ENCODE measurements at regions not wholly inside any gene's neighbourhood (a gene's known extent, or its start where the extent isn't known, plus 50 kb on each side); places are given as distances from the start of the nearest gene placed in this dataset.

- H3K4me3 ChIP-seq (ENCODE audit: low read depth in 1 of 2, low read length in 2 of 2): no peak overlapping the region
- H3K4me1 ChIP-seq (ENCODE audit: control insufficient read depth in 1 of 2, insufficient read depth in 2 of 2, low read length in 2 of 2): no peaks in the 10 kb centered on the region
- no peaks in the 10 kb centered on the region for H3K36me3 ChIP-seq (ENCODE audit: control insufficient read depth in 1 of 2, insufficient read depth in 2 of 2, low read length in 2 of 2)
- H3K27me3 ChIP-seq (ENCODE audit: low read depth, low read length): no peaks in the 10 kb centered on the region
- no peak overlapping the region for H3K27ac ChIP-seq (ENCODE audit: low read length)
- no peaks in the 10 kb centered on the region for H3K9me3 ChIP-seq (ENCODE audit: control insufficient read depth in 1 of 2, low read length in 2 of 2)
Measured at GRCh38 chr6:93954584-93954983, 535.2 kb upstream of the EPHA7 start.

- H3K9me3 ChIP-seq (ENCODE audit: control insufficient read depth in 1 of 2, low read length in 2 of 2): no peaks in the 10 kb centered on the region
- no peaks in the 10 kb centered on the region for H3K36me3 ChIP-seq (ENCODE audit: control insufficient read depth in 1 of 2, insufficient read depth in 2 of 2, low read length in 2 of 2)
- H3K27me3 ChIP-seq (ENCODE audit: low read depth, low read length): no peaks in the 10 kb centered on the region
- H3K4me1 ChIP-seq (ENCODE audit: control insufficient read depth in 1 of 2, insufficient read depth in 2 of 2, low read length in 2 of 2): no peaks in the 10 kb centered on the region
- no peak overlapping the region for H3K27ac ChIP-seq (ENCODE audit: low read length)
- no peak overlapping the region for H3K4me3 ChIP-seq (ENCODE audit: low read depth in 1 of 2, low read length in 2 of 2)
Measured at GRCh38 chr6:93943661-93944060, 524.3 kb upstream of the EPHA7 start.

- no peaks in the 10 kb centered on the region for H3K27me3 ChIP-seq (ENCODE audit: low read depth, low read length)
- no peak overlapping the region for H3K27ac ChIP-seq (ENCODE audit: low read length)
- H3K4me1 ChIP-seq (ENCODE audit: control insufficient read depth in 1 of 2, insufficient read depth in 2 of 2, low read length in 2 of 2): no peaks in the 10 kb centered on the region
- no peak overlapping the region for H3K4me3 ChIP-seq (ENCODE audit: low read depth in 1 of 2, low read length in 2 of 2)
- H3K9me3 ChIP-seq (ENCODE audit: control insufficient read depth in 1 of 2, low read length in 2 of 2): no peaks in the 10 kb centered on the region
- H3K36me3 ChIP-seq (ENCODE audit: control insufficient read depth in 1 of 2, insufficient read depth in 2 of 2, low read length in 2 of 2): no peaks in the 10 kb centered on the region
Measured at GRCh38 chr6:93940381-93940780, 521.0 kb upstream of the EPHA7 start.

- no peaks in the 10 kb centered on the region for H3K9me3 ChIP-seq (ENCODE audit: control insufficient read depth in 1 of 2, low read length in 2 of 2)
- H3K27me3 ChIP-seq (ENCODE audit: low read depth, low read length): no peaks in the 10 kb centered on the region
- H3K27ac ChIP-seq (ENCODE audit: low read length): no peak overlapping the region
- no peaks in the 10 kb centered on the region for H3K36me3 ChIP-seq (ENCODE audit: control insufficient read depth in 1 of 2, insufficient read depth in 2 of 2, low read length in 2 of 2)
- no peaks in the 10 kb centered on the region for H3K4me1 ChIP-seq (ENCODE audit: control insufficient read depth in 1 of 2, insufficient read depth in 2 of 2, low read length in 2 of 2)
- H3K4me3 ChIP-seq (ENCODE audit: low read depth in 1 of 2, low read length in 2 of 2): no peak overlapping the region
Measured at GRCh38 chr6:93932175-93932574, 512.8 kb upstream of the EPHA7 start.

GRCh38 chr6:93927731-93928130 is 508.4 kb upstream of the EPHA7 start:
- H3K27ac ChIP-seq (ENCODE audit: low read length): no peak overlapping the region
- no peaks in the 10 kb centered on the region for H3K36me3 ChIP-seq (ENCODE audit: control insufficient read depth in 1 of 2, insufficient read depth in 2 of 2, low read length in 2 of 2)
- no peaks in the 10 kb centered on the region for H3K4me1 ChIP-seq (ENCODE audit: control insufficient read depth in 1 of 2, insufficient read depth in 2 of 2, low read length in 2 of 2)
- peak overlapping the region in 1 of 2 donors; percentile 2 for H3K4me3 ChIP-seq (ENCODE audit: low read depth in 1 of 2, low read length in 2 of 2)
- H3K9me3 ChIP-seq (ENCODE audit: control insufficient read depth in 1 of 2, low read length in 2 of 2): no peaks in the 10 kb centered on the region
- H3K27me3 ChIP-seq (ENCODE audit: low read depth, low read length): no peaks in the 10 kb centered on the region

GRCh38 chr6:93919365-93919764 is 500.0 kb upstream of the EPHA7 start:
- Histone ChIP-seq H3K27ac (ENCODE audit: low read length) (no peak overlapping the region), H3K4me3 (ENCODE audit: low read depth in 1 of 2, low read length in 2 of 2) (no peak overlapping the region), H3K36me3 (ENCODE audit: control insufficient read depth in 1 of 2, insufficient read depth in 2 of 2, low read length in 2 of 2) (no peaks in the 10 kb centered on the region), H3K27me3 (ENCODE audit: low read depth, low read length) (no peaks in the 10 kb centered on the region), H3K9me3 (ENCODE audit: control insufficient read depth in 1 of 2, low read length in 2 of 2) (peaks cover 0 to 4% of the 10 kb centered on the region in 2 donors), H3K4me1 (ENCODE audit: control insufficient read depth in 1 of 2, insufficient read depth in 2 of 2, low read length in 2 of 2) (no peaks in the 10 kb centered on the region)

- no peaks in the 10 kb centered on the region for H3K27me3 ChIP-seq (ENCODE audit: low read depth, low read length)
- H3K36me3 ChIP-seq (ENCODE audit: control insufficient read depth in 1 of 2, insufficient read depth in 2 of 2, low read length in 2 of 2): no peaks in the 10 kb centered on the region
- H3K4me1 ChIP-seq (ENCODE audit: control insufficient read depth in 1 of 2, insufficient read depth in 2 of 2, low read length in 2 of 2): no peaks in the 10 kb centered on the region
- peaks cover 0 to 4% of the 10 kb centered on the region in 2 donors for H3K9me3 ChIP-seq (ENCODE audit: control insufficient read depth in 1 of 2, low read length in 2 of 2)
- no peak overlapping the region for H3K27ac ChIP-seq (ENCODE audit: low read length)
- no peak overlapping the region for H3K4me3 ChIP-seq (ENCODE audit: low read depth in 1 of 2, low read length in 2 of 2)
Measured at GRCh38 chr6:93918258-93918657, 498.9 kb upstream of the EPHA7 start.

GRCh38 chr6:93917216-93917615 is 497.9 kb upstream of the EPHA7 start:
- Histone ChIP-seq H3K4me3 (ENCODE audit: low read depth in 1 of 2, low read length in 2 of 2) (no peak overlapping the region), H3K4me1 (ENCODE audit: control insufficient read depth in 1 of 2, insufficient read depth in 2 of 2, low read length in 2 of 2) (no peaks in the 10 kb centered on the region), H3K9me3 (ENCODE audit: control insufficient read depth in 1 of 2, low read length in 2 of 2) (peaks cover 0 to 4% of the 10 kb centered on the region in 2 donors), H3K27ac (ENCODE audit: low read length) (no peak overlapping the region), H3K36me3 (ENCODE audit: control insufficient read depth in 1 of 2, insufficient read depth in 2 of 2, low read length in 2 of 2) (no peaks in the 10 kb centered on the region), H3K27me3 (ENCODE audit: low read depth, low read length) (no peaks in the 10 kb centered on the region)

- Histone ChIP-seq H3K36me3 (ENCODE audit: control insufficient read depth in 1 of 2, insufficient read depth in 2 of 2, low read length in 2 of 2) (no peaks in the 10 kb centered on the region), H3K4me3 (ENCODE audit: low read depth in 1 of 2, low read length in 2 of 2) (no peak overlapping the region)
Measured at GRCh38 chr6:93916716-93917115, 497.4 kb upstream of the EPHA7 start.

GRCh38 chr6:93915961-93916360 is 496.6 kb upstream of the EPHA7 start:
- Histone ChIP-seq H3K9me3 (ENCODE audit: control insufficient read depth in 1 of 2, low read length in 2 of 2) (peaks cover 0 to 4% of the 10 kb centered on the region in 2 donors), H3K27me3 (ENCODE audit: low read depth, low read length) (no peaks in the 10 kb centered on the region), H3K27ac (ENCODE audit: low read length) (no peak overlapping the region), H3K4me1 (ENCODE audit: control insufficient read depth in 1 of 2, insufficient read depth in 2 of 2, low read length in 2 of 2) (no peaks in the 10 kb centered on the region), H3K4me3 (ENCODE audit: low read depth in 1 of 2, low read length in 2 of 2) (no peak overlapping the region), H3K36me3 (ENCODE audit: control insufficient read depth in 1 of 2, insufficient read depth in 2 of 2, low read length in 2 of 2) (no peaks in the 10 kb centered on the region)

More at GRCh38 chr6:93916716-93917115, 497.4 kb upstream of the EPHA7 start:
- Histone ChIP-seq H3K4me1 (ENCODE audit: control insufficient read depth in 1 of 2, insufficient read depth in 2 of 2, low read length in 2 of 2) (no peaks in the 10 kb centered on the region), H3K27ac (ENCODE audit: low read length) (no peak overlapping the region), H3K27me3 (ENCODE audit: low read depth, low read length) (no peaks in the 10 kb centered on the region), H3K9me3 (ENCODE audit: control insufficient read depth in 1 of 2, low read length in 2 of 2) (peaks cover 0 to 4% of the 10 kb centered on the region in 2 donors)

GRCh38 chr6:93902517-93902916 is 483.2 kb upstream of the EPHA7 start:
- Histone ChIP-seq H3K27ac (ENCODE audit: low read length) (no peak overlapping the region), H3K9me3 (ENCODE audit: control insufficient read depth in 1 of 2, low read length in 2 of 2) (no peaks in the 10 kb centered on the region), H3K27me3 (ENCODE audit: low read depth, low read length) (no peaks in the 10 kb centered on the region), H3K36me3 (ENCODE audit: control insufficient read depth in 1 of 2, insufficient read depth in 2 of 2, low read length in 2 of 2) (no peaks in the 10 kb centered on the region), H3K4me3 (ENCODE audit: low read depth in 1 of 2, low read length in 2 of 2) (no peak overlapping the region), H3K4me1 (ENCODE audit: control insufficient read depth in 1 of 2, insufficient read depth in 2 of 2, low read length in 2 of 2) (no peaks in the 10 kb centered on the region)

- Histone ChIP-seq H3K9me3 (ENCODE audit: control insufficient read depth in 1 of 2, low read length in 2 of 2) (no peaks in the 10 kb centered on the region), H3K27ac (ENCODE audit: low read length) (no peak overlapping the region), H3K4me1 (ENCODE audit: control insufficient read depth in 1 of 2, insufficient read depth in 2 of 2, low read length in 2 of 2) (no peaks in the 10 kb centered on the region), H3K27me3 (ENCODE audit: low read depth, low read length) (no peaks in the 10 kb centered on the region), H3K36me3 (ENCODE audit: control insufficient read depth in 1 of 2, insufficient read depth in 2 of 2, low read length in 2 of 2) (no peaks in the 10 kb centered on the region), H3K4me3 (ENCODE audit: low read depth in 1 of 2, low read length in 2 of 2) (no peak overlapping the region)
Measured at GRCh38 chr6:93900142-93900541, 480.8 kb upstream of the EPHA7 start.
